KMS-11 (cell line): ENCODE measurements at regions not wholly inside any gene's neighbourhood (a gene's known extent, or its start where the extent isn't known, plus 50 kb on each side); places are given as distances from the start of the nearest gene placed in this dataset.

ENCODE experiments used
- H2AFZ ChIP-seq: fragments of 200-600 bp; sonication (generic); 2 replicates; pipeline ENCODE4 v1.6.1; 2016; ENCODE audit warnings: antibody characterized with exemption, mixed run types, low read depth
- H3K27ac ChIP-seq: fragments of 200-600 bp; sonication (generic); 2 replicates; pipeline ENCODE4 v1.6.1; 2016; ENCODE audit warnings: mild to moderate bottlenecking, mixed run types
- H3K27me3 ChIP-seq: fragments of 200-600 bp; sonication (generic); 2 replicates; pipeline ENCODE4 v1.6.1; 2017; ENCODE audit warnings: mild to moderate bottlenecking, low read depth, mixed run types, moderate library complexity; ENCODE audit not compliant: insufficient read depth
- H3K36me3 ChIP-seq: fragments of 200-600 bp; sonication (generic); 2 replicates; pipeline ENCODE4 v1.6.1; 2017; ENCODE audit warnings: mild to moderate bottlenecking, mixed run types; ENCODE audit not compliant: insufficient read depth
- H3K4me1 ChIP-seq: fragments of 200-600 bp; sonication (generic); 2 replicates; pipeline ENCODE4 v1.6.1; 2016; ENCODE audit warnings: mild to moderate bottlenecking, low read depth, mixed run types; ENCODE audit not compliant: poor library complexity, severe bottlenecking
- H3K4me2 ChIP-seq: fragments of 200-600 bp; sonication (generic); 2 replicates; pipeline ENCODE4 v1.7.0; 2016; ENCODE audit warnings: mild to moderate bottlenecking, mixed run types
- H3K4me3 ChIP-seq: fragments of 200-600 bp; sonication (generic); IDR thresholded peaks from 2 replicates; pipeline ENCODE4 v1.6.1; 2017; ENCODE audit warnings: low read depth, low read length, mixed read lengths; ENCODE audit not compliant: insufficient read depth
- H3K79me2 ChIP-seq: fragments of 200-600 bp; sonication (generic); 2 replicates; pipeline ENCODE4 v1.6.1; 2016; ENCODE audit warnings: low read depth, mixed run types; ENCODE audit not compliant: insufficient read depth
- H3K9ac ChIP-seq: fragments of 200-600 bp; sonication (generic); 2 replicates; pipeline ENCODE4 v1.6.1; 2016; ENCODE audit warnings: mild to moderate bottlenecking, mixed run types
- H4K20me1 ChIP-seq: fragments of 200-600 bp; sonication (generic); 2 replicates; pipeline ENCODE4 v1.6.1; 2016; ENCODE audit warnings: mild to moderate bottlenecking, mixed run types; ENCODE audit not compliant: insufficient read depth
- TF ChIP-seq, protein P1 (sequence below): fragments of 200-600 bp; sonication (generic); conservative IDR thresholded peaks from 2 replicates; pipeline ENCODE4 v1.6.1; 2017; ENCODE audit warnings: low read depth, mild to moderate bottlenecking, antibody characterized with exemption, low read length, moderate library complexity, mixed read lengths

DNA sequence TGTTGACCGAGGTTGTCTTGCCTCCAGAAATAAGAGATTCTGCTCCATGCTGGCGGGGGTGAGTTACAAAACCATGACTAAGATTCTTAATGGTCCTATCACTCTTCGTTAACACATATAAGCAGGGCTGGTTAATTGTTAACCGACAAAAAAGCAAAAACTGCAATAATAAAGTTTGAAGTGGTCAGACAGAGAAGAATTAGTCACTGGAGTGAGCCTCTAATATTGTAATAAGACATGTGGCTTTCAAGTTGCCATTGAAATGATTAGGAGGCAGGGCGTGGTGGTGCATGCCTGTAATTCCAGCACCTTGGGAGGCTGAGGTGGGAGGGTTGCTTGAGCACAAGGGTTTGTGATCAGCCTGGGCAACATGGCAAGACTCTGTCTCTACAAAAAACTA lies 78.4 kb upstream of the NR2F2 start:
- Histone ChIP-seq H3K36me3 (no peaks in the 10 kb centered on the region), H3K4me1 (no peaks in the 10 kb centered on the region), H3K27ac (no peak overlapping the region), H3K4me3 (no peak overlapping the region), H3K79me2 (no peaks in the 10 kb centered on the region), H3K9ac (no peak overlapping the region), H3K27me3 (no peaks in the 10 kb centered on the region), H4K20me1 (no peaks in the 10 kb centered on the region), H3K4me2 (no peak overlapping the region), H2AFZ (no peak overlapping the region)
- TF ChIP-seq, protein P1, sequence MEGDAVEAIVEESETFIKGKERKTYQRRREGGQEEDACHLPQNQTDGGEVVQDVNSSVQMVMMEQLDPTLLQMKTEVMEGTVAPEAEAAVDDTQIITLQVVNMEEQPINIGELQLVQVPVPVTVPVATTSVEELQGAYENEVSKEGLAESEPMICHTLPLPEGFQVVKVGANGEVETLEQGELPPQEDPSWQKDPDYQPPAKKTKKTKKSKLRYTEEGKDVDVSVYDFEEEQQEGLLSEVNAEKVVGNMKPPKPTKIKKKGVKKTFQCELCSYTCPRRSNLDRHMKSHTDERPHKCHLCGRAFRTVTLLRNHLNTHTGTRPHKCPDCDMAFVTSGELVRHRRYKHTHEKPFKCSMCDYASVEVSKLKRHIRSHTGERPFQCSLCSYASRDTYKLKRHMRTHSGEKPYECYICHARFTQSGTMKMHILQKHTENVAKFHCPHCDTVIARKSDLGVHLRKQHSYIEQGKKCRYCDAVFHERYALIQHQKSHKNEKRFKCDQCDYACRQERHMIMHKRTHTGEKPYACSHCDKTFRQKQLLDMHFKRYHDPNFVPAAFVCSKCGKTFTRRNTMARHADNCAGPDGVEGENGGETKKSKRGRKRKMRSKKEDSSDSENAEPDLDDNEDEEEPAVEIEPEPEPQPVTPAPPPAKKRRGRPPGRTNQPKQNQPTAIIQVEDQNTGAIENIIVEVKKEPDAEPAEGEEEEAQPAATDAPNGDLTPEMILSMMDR = no peak

- Histone ChIP-seq H2AFZ (no peak overlapping the region), H3K4me1 (no peaks in the 10 kb centered on the region), H3K27me3 (no peaks in the 10 kb centered on the region), H3K4me3 (no peak overlapping the region), H3K4me2 (no peak overlapping the region), H3K79me2 (no peaks in the 10 kb centered on the region), H3K9ac (no peak overlapping the region), H4K20me1 (no peaks in the 10 kb centered on the region), H3K27ac (no peak overlapping the region), H3K36me3 (no peaks in the 10 kb centered on the region)
- TF ChIP-seq, protein P1 = no peak
Measured at GRCh38 chr15:96253006-96253747, 77.3 kb upstream of the NR2F2 start.

GRCh38 chr15:96254173-96254572 lies 76.3 kb upstream of the NR2F2 start:
- Histone ChIP-seq H3K4me3 (no peak overlapping the region), H3K27me3 (no peaks in the 10 kb centered on the region), H3K27ac (no peak overlapping the region), H2AFZ (no peak overlapping the region), H3K9ac (no peak overlapping the region), H3K4me1 (no peaks in the 10 kb centered on the region), H4K20me1 (no peaks in the 10 kb centered on the region), H3K4me2 (no peak overlapping the region), H3K79me2 (no peaks in the 10 kb centered on the region), H3K36me3 (no peaks in the 10 kb centered on the region)
- TF ChIP-seq, protein P1 = no peak

DNA sequence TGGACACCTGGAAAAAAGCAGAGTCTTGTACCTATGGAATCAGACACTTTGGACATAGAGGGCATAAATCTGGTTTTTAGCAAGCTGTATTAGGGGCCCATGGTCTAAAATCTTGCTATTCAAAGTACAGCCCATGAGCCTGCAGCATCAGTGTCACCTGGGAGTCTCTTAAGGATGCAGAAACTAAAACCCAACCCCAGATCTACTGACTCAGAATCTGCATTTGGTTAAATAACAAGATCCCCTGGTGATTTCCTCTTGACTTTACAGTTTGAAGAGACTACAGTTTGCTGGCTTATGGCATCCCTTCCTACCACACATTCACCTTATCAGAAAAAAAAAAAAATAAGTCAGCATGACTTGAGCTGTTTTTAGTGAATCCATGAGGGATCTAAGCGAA lies 74.9 kb upstream of the NR2F2 start:
- no peaks in the 10 kb centered on the region for H3K27me3 ChIP-seq
- H3K79me2 ChIP-seq = no peaks in the 10 kb centered on the region
- no peak overlapping the region for H3K4me2 ChIP-seq
- TF ChIP-seq, protein P1 = no peak
- no peaks in the 10 kb centered on the region for H3K4me1 ChIP-seq
- no peaks in the 10 kb centered on the region for H4K20me1 ChIP-seq
- no peak overlapping the region for H3K9ac ChIP-seq
- H3K36me3 ChIP-seq = no peaks in the 10 kb centered on the region
- no peak overlapping the region for H2AFZ ChIP-seq
- H3K27ac ChIP-seq = no peak overlapping the region
- no peak overlapping the region for H3K4me3 ChIP-seq
